ENCODE measurements at regions not wholly inside any gene's neighbourhood (a gene's known extent, or its start where the extent isn't known, plus 50 kb on each side); places are given as distances from the start of the nearest gene placed in this dataset.

GRCh38 chr2:88253997-88254396 lies 83.9 kb downstream of the THNSL2 start:
- CTCF ChIA-PET, result no interaction called here
- no peak overlapping the region for H3K4me2 ChIP-seq (replicated peaks; ENCODE audit: low read depth, low read length, poor library complexity, severe bottlenecking)
- H3K9me3 ChIP-seq (ENCODE audit: control extremely low read depth in 1 of 3, control insufficient read depth in 2 of 3, insufficient read depth in 1 of 3, low read length in 2 of 3), result peaks cover 0 to 5% (median 0%) of the 10 kb centered on the region in 3 donors
- no peak overlapping the region for H3K27ac ChIP-seq (ENCODE audit: low read length in 2 of 2)
- TF ChIP-seq EZH2 (IDR thresholded peaks at IDR 0.05; ENCODE audit: borderline replicate concordance, insufficient read depth, low read depth, low read length, poor library complexity, severe bottlenecking) (no peak), CTCF (IDR thresholded peaks at IDR 0.05) (no peak)
- WGBS (ENCODE audit: insufficient coverage), result 50% methylated on average over 1 of the region's 1 CpG
- DNase-seq (no peak), ATAC-seq (ENCODE audit: low read depth) (no peak)
- H3K27ac Mint-ChIP-seq, result no peak overlapping the region
- H3K4me1 ChIP-seq (ENCODE audit: control insufficient read depth in 2 of 2, insufficient read depth in 2 of 2, low read length in 2 of 2), result no peaks in the 10 kb centered on the region
- H3K27me3 ChIP-seq (replicated peaks in 1 of 4; ENCODE audit: control extremely low read depth in 1 of 4, control insufficient read depth in 3 of 4, insufficient read depth in 4 of 4, low read length in 3 of 4), result peaks cover 0 to 26% (median 0%) of the 10 kb centered on the region in 4 experiments
- POLR2A ChIA-PET, result no interaction called here
- no peak overlapping the region for H2AFZ ChIP-seq (ENCODE audit: insufficient read depth, low read depth, low read length, poor library complexity, severe bottlenecking)
- intact Hi-C loops (cut with micrococcal nuclease), result no loop called here
- no peaks in the 10 kb centered on the region for H4K20me1 ChIP-seq (ENCODE audit: control insufficient read depth, insufficient read depth, low read length, poor library complexity, severe bottlenecking)
- no peak overlapping the region for H3K4me3 Mint-ChIP-seq
- no peaks in the 10 kb centered on the region for H3K9me3 Mint-ChIP-seq (ENCODE audit: insufficient read depth)
- H3K27me3 Mint-ChIP-seq, result peaks cover 20% of the 10 kb centered on the region
- H3K79me2 ChIP-seq (ENCODE audit: control insufficient read depth, insufficient read depth, low read length), result no peaks in the 10 kb centered on the region
- no peak overlapping the region for H3K9ac ChIP-seq (ENCODE audit: low read length)
- no peak overlapping the region for H3K4me3 ChIP-seq (ENCODE audit: control extremely low read depth in 1 of 5, extremely low read depth in 1 of 5, insufficient read depth in 1 of 5, low read depth in 2 of 5, low read length in 4 of 5)
- H3K36me3 ChIP-seq (replicated peaks in 1 of 2; ENCODE audit: control extremely low read depth in 1 of 2, control insufficient read depth in 1 of 2, extremely low read depth in 1 of 2, insufficient read depth in 2 of 2, low read length in 1 of 2), result no peaks in the 10 kb centered on the region
- H3K4me1 Mint-ChIP-seq, result no peaks in the 10 kb centered on the region

GRCh38 chr2:88253375-88253774 lies 83.2 kb downstream of the THNSL2 start:
- no peaks in the 10 kb centered on the region for H3K79me2 ChIP-seq (ENCODE audit: control insufficient read depth, insufficient read depth, low read length)
- H2AFZ ChIP-seq (ENCODE audit: insufficient read depth, low read depth, low read length, poor library complexity, severe bottlenecking), result no peak overlapping the region
- H3K9ac ChIP-seq (ENCODE audit: low read length), result no peak overlapping the region
- DNase-seq (no peak), ATAC-seq (ENCODE audit: low read depth) (no peak)
- H3K4me3 ChIP-seq (ENCODE audit: control extremely low read depth in 1 of 5, extremely low read depth in 1 of 5, insufficient read depth in 1 of 5, low read depth in 2 of 5, low read length in 4 of 5), result no peak overlapping the region
- Mint-ChIP-seq H3K4me3 (no peak overlapping the region), H3K9me3 (ENCODE audit: insufficient read depth) (no peaks in the 10 kb centered on the region), H3K27ac (no peak overlapping the region), H3K4me1 (no peaks in the 10 kb centered on the region), H3K27me3 (peaks cover 24% of the 10 kb centered on the region)
- no peaks in the 10 kb centered on the region for H3K36me3 ChIP-seq (replicated peaks in 1 of 2; ENCODE audit: control extremely low read depth in 1 of 2, control insufficient read depth in 1 of 2, extremely low read depth in 1 of 2, insufficient read depth in 2 of 2, low read length in 1 of 2)
- ChIA-PET POLR2A (no interaction called here), CTCF (no interaction called here)
- WGBS (ENCODE audit: insufficient coverage), result no CpG with 5 or more reads among the region's 7 CpGs
- H3K4me2 ChIP-seq (replicated peaks; ENCODE audit: low read depth, low read length, poor library complexity, severe bottlenecking), result no peak overlapping the region
- no peaks in the 10 kb centered on the region for H4K20me1 ChIP-seq (ENCODE audit: control insufficient read depth, insufficient read depth, low read length, poor library complexity, severe bottlenecking)
- no peaks in the 10 kb centered on the region for H3K4me1 ChIP-seq (ENCODE audit: control insufficient read depth in 2 of 2, insufficient read depth in 2 of 2, low read length in 2 of 2)
- peaks cover 0 to 26% (median 0%) of the 10 kb centered on the region in 4 experiments for H3K27me3 ChIP-seq (replicated peaks in 1 of 4; ENCODE audit: control extremely low read depth in 1 of 4, control insufficient read depth in 3 of 4, insufficient read depth in 4 of 4, low read length in 3 of 4)
- TF ChIP-seq CTCF (IDR thresholded peaks at IDR 0.05) (no peak), EZH2 (IDR thresholded peaks at IDR 0.05; ENCODE audit: borderline replicate concordance, insufficient read depth, low read depth, low read length, poor library complexity, severe bottlenecking) (no peak)
- peaks cover 0 to 5% (median 0%) of the 10 kb centered on the region in 3 donors for H3K9me3 ChIP-seq (ENCODE audit: control extremely low read depth in 1 of 3, control insufficient read depth in 2 of 3, insufficient read depth in 1 of 3, low read length in 2 of 3)
- intact Hi-C loops (cut with micrococcal nuclease), result no loop called here
- no peak overlapping the region for H3K27ac ChIP-seq (ENCODE audit: low read length in 2 of 2)

Measured in B cell (primary cell).